GM04504 (cell line): ENCODE measurements at regions not wholly inside any gene's neighbourhood (a gene's known extent, or its start where the extent isn't known, plus 50 kb on each side); places are given as distances from the start of the nearest gene placed in this dataset.

ENCODE experiments used
- DNase-seq: peaks from one replicate; pipeline ENCODE4 v3.0.0-alpha.2; 2012; ENCODE audit warnings: low read depth

GRCh38 chr1:29670752-29671151, 434.4 kb downstream of the PTPRU start:
- no peak for DNase-seq

- no peak for DNase-seq
Observed at GRCh38 chr1:29669912-29670311, 433.6 kb downstream of the PTPRU start.

GRCh38 chr1:29669158-29669871, 433.0 kb downstream of the PTPRU start:
- DNase-seq, result no peak

- DNase-seq, result no peak
Observed at GRCh38 chr1:29668551-29669157, 432.3 kb downstream of the PTPRU start.

GRCh38 chr1:29667951-29668350, 431.6 kb downstream of the PTPRU start:
- no peak for DNase-seq

GRCh38 chr1:29664711-29665110, 428.4 kb downstream of the PTPRU start:
- no peak for DNase-seq

- no peak for DNase-seq
Observed at GRCh38 chr1:29658688-29659087, 422.4 kb downstream of the PTPRU start.

- DNase-seq, result no peak
Observed at GRCh38 chr1:29657816-29658215, 421.5 kb downstream of the PTPRU start.

- no peak for DNase-seq
Observed at GRCh38 chr1:29655945-29656850, 419.9 kb downstream of the PTPRU start.

- no peak for DNase-seq
Observed at GRCh38 chr1:29655145-29655544, 418.8 kb downstream of the PTPRU start.

- DNase-seq, result no peak
Observed at GRCh38 chr1:29653886-29654450, 417.6 kb downstream of the PTPRU start.

GRCh38 chr1:29653034-29653810, 416.9 kb downstream of the PTPRU start:
- DNase-seq, result no peak

- no peak for DNase-seq
Observed at GRCh38 chr1:29651684-29652665, 415.7 kb downstream of the PTPRU start.

- DNase-seq, result no peak
Observed at GRCh38 chr1:29651246-29651645, 414.9 kb downstream of the PTPRU start.

GRCh38 chr1:29650476-29650875, 414.2 kb downstream of the PTPRU start:
- no peak for DNase-seq

GRCh38 chr1:29650041-29650400, 413.7 kb downstream of the PTPRU start:
- DNase-seq, result no peak

GRCh38 chr1:29649189-29650040, 413.1 kb downstream of the PTPRU start:
- no peak for DNase-seq

GRCh38 chr1:29648798-29649188, 412.5 kb downstream of the PTPRU start:
- DNase-seq, result no peak

GRCh38 chr1:29648026-29648425, 411.7 kb downstream of the PTPRU start:
- no peak for DNase-seq

GRCh38 chr1:29647581-29647980, 411.3 kb downstream of the PTPRU start:
- DNase-seq, result no peak
